ENCODE measurements at regions not wholly inside any gene's neighbourhood (a gene's known extent, or its start where the extent isn't known, plus 50 kb on each side); places are given as distances from the start of the nearest gene placed in this dataset.

- TF ChIP-seq TAF7 (optimal IDR thresholded peaks at IDR 0.05; ENCODE audit: borderline replicate concordance, low read depth, low read length) (no peak), POLR2A (IDR thresholded peaks at IDR 0.05; ENCODE audit: control extremely low read depth in 1 of 2, low read depth in 2 of 2, low read length in 2 of 2) (no peak), SIX5 (IDR thresholded peaks at IDR 0.05; ENCODE audit: low read depth, low read length) (no peak)
Measured at GRCh38 chr5:156258934-156259333, 68.0 kb upstream of the SGCD start (continued).

Data from H1 (cell line).